OCI-LY1 (cell line): ENCODE measurements at regions not wholly inside any gene's neighbourhood (a gene's known extent, or its start where the extent isn't known, plus 50 kb on each side); places are given as distances from the start of the nearest gene placed in this dataset.

Experiments used
- H2AFZ ChIP-seq: fragments of 200-600 bp; sonication (generic), shearing (Covaris generic); 2 replicates; pipeline ENCODE4 v1.6.0; 2014; ENCODE audit warnings: antibody characterized with exemption, mild to moderate bottlenecking, low read length
- H3F3A ChIP-seq: fragments of 200-600 bp; sonication (generic), shearing (Covaris generic); 2 replicates; pipeline ENCODE4 v1.6.0; 2014; ENCODE audit warnings: mild to moderate bottlenecking, antibody characterized with exemption, low read length, moderate library complexity; ENCODE audit not compliant: insufficient read depth
- H3K27ac ChIP-seq: fragments of 200-600 bp; sonication (generic); 2 replicates; pipeline ENCODE4 v1.5.1; 2014; ENCODE audit warnings: low read length, mixed run types, mild to moderate bottlenecking, low read depth; ENCODE audit not compliant: poor library complexity, severe bottlenecking
- H3K27me3 ChIP-seq: fragments of 200-600 bp; sonication (generic); 2 replicates; pipeline ENCODE4 v1.6.0; 2014; ENCODE audit warnings: antibody characterized with exemption, mild to moderate bottlenecking, low read length, moderate library complexity; ENCODE audit not compliant: insufficient read depth
- H3K36me3 ChIP-seq: fragments of 200-600 bp; sonication (generic); 2 replicates; pipeline ENCODE4 v1.6.1; 2014; ENCODE audit warnings: mild to moderate bottlenecking, antibody characterized with exemption, low read length, moderate library complexity, mixed read lengths; ENCODE audit not compliant: insufficient read depth
- H3K4me1 ChIP-seq: fragments of 200-600 bp; sonication (generic); 2 replicates; pipeline ENCODE4 v1.5.1; 2014; ENCODE audit warnings: mild to moderate bottlenecking, low read length, moderate library complexity; ENCODE audit not compliant: insufficient read depth, severe bottlenecking
- H3K4me2 ChIP-seq: fragments of 200-600 bp; sonication (generic), shearing (Covaris generic); 2 replicates; pipeline ENCODE4 v1.6.1; 2014; ENCODE audit warnings: low read length
- H3K4me3 ChIP-seq: fragments of 200-600 bp; sonication (generic); 2 replicates; pipeline ENCODE4 v1.5.1; 2014; ENCODE audit warnings: low read length, low read depth, mild to moderate bottlenecking, mixed read lengths; ENCODE audit not compliant: poor library complexity, severe bottlenecking
- H3K79me2 ChIP-seq: fragments of 200-600 bp; shearing (Covaris generic); 2 replicates; pipeline ENCODE4 v1.6.1; 2016; ENCODE audit warnings: mixed run types, low read length, mixed read lengths; ENCODE audit not compliant: insufficient read depth
- H3K9ac ChIP-seq: fragments of 200-600 bp; sonication (generic), shearing (Covaris generic); 2 replicates; pipeline ENCODE4 v1.6.1; 2014; ENCODE audit warnings: mild to moderate bottlenecking, low read length, mixed read lengths
- H3K9me2 ChIP-seq: fragments of 200-600 bp; sonication (generic), shearing (Covaris generic); 2 replicates; pipeline ENCODE4 v1.6.1; 2014; ENCODE audit warnings: low read depth, mild to moderate bottlenecking, low read length, mixed read lengths
- H3K9me3 ChIP-seq: fragments of 200-600 bp; shearing (Covaris generic); 2 replicates; pipeline ENCODE4 v1.6.1; 2014; ENCODE audit warnings: low read length, mixed read lengths
- H4K20me1 ChIP-seq: fragments of 200-600 bp; sonication (generic), shearing (Covaris generic); 2 replicates; pipeline ENCODE4 v1.6.0; 2016; ENCODE audit warnings: mild to moderate bottlenecking, low read length; ENCODE audit not compliant: insufficient read depth
- EZH2 ChIP-seq: fragments of 200-600 bp; sonication (generic), shearing (Covaris generic); IDR thresholded peaks from 2 replicates; pipeline ENCODE4 v1.8.0; 2017; ENCODE audit warnings: borderline replicate concordance, mixed run types, mild to moderate bottlenecking, antibody characterized with exemption, low read length, moderate library complexity, mixed read lengths
- TF ChIP-seq, protein P1 (sequence below): fragments of 200-600 bp; sonication (generic), shearing (Covaris generic); IDR thresholded peaks from 2 replicates; pipeline ENCODE4 v1.5.1; 2017; ENCODE audit warnings: mild to moderate bottlenecking, antibody characterized with exemption, low read length, moderate library complexity, mixed read lengths

DNA sequence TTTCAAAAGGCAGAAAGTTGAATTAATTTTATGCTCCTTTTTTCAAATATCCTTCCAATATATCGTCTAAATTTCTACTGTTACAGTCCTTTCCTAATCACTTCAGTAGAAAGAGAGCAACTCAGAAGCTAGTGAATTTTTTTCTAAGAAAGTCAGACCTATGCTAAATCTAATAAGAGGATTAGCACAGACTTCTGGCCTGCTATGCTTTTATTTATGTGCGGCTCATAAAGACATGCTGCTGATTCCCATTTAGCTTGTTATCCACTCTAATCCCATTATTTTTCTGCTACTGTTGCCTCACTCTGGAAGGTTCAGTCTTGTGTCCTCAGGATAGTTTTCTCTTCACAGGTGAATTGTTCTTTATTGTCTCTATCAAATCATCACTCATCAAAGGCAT lies 473.5 kb upstream of the FAM241A start:
- Histone ChIP-seq H3K9ac (no peak overlapping the region), H3K36me3 (no peaks in the 10 kb centered on the region), H3K4me3 (no peak overlapping the region), H3K4me1 (no peaks in the 10 kb centered on the region), H3F3A (no peaks in the 10 kb centered on the region), H3K9me2 (no peaks in the 10 kb centered on the region), H3K9me3 (no peaks in the 10 kb centered on the region), H3K79me2 (no peaks in the 10 kb centered on the region), H2AFZ (no peak overlapping the region), H3K27ac (no peak overlapping the region), H3K4me2 (no peak overlapping the region), H3K27me3 (no peaks in the 10 kb centered on the region), H4K20me1 (no peaks in the 10 kb centered on the region)
- TF ChIP-seq EZH2: no peak
- TF ChIP-seq, protein P1, sequence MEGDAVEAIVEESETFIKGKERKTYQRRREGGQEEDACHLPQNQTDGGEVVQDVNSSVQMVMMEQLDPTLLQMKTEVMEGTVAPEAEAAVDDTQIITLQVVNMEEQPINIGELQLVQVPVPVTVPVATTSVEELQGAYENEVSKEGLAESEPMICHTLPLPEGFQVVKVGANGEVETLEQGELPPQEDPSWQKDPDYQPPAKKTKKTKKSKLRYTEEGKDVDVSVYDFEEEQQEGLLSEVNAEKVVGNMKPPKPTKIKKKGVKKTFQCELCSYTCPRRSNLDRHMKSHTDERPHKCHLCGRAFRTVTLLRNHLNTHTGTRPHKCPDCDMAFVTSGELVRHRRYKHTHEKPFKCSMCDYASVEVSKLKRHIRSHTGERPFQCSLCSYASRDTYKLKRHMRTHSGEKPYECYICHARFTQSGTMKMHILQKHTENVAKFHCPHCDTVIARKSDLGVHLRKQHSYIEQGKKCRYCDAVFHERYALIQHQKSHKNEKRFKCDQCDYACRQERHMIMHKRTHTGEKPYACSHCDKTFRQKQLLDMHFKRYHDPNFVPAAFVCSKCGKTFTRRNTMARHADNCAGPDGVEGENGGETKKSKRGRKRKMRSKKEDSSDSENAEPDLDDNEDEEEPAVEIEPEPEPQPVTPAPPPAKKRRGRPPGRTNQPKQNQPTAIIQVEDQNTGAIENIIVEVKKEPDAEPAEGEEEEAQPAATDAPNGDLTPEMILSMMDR: no peak

DNA sequence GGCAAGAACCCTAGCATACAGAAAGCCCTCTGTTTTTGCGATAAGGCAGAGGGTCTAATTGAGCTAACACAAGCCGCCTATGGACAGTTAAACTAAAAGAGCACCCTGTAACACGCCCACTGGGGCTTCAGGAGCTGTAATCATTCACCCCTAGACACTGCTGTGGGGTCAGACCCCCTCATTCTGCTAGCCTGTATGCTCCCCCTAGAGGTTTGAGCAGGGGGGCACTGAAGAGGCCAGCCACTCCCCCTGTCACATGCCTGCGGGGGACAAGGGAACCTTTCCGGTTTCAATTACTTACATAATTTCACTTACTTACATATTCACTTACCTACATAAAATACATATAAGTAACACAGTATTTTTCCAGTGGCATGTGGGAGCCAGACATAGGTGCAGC lies 469.5 kb upstream of the FAM241A start:
- Histone ChIP-seq H3F3A (no peaks in the 10 kb centered on the region), H3K4me2 (no peak overlapping the region), H3K4me3 (no peak overlapping the region), H3K9me3 (no peaks in the 10 kb centered on the region), H2AFZ (no peak overlapping the region), H3K4me1 (no peaks in the 10 kb centered on the region), H3K9me2 (no peaks in the 10 kb centered on the region), H3K9ac (no peak overlapping the region), H3K36me3 (no peaks in the 10 kb centered on the region), H3K27ac (no peak overlapping the region), H3K27me3 (no peaks in the 10 kb centered on the region), H3K79me2 (no peaks in the 10 kb centered on the region), H4K20me1 (no peaks in the 10 kb centered on the region)
- TF ChIP-seq, protein P1: no peak
- no peak for TF ChIP-seq EZH2

DNA sequence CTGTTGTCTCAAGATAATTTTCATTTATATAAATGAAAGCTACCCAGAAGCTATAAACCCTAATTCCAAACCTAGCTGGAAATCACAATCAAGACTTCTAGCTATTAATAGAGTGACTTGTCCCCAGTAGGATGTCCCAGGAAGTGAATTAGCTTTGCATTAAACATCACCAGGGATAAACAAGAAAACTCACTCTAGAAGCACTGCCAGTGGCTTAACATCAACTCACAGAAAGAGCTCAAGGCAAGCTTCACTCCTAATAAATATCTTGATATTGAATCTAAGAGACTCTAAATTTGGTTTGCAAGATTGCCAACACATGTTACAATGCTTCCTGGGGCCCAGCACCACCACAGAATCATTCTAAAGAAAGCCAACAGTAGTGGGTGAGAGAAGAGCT lies 468.7 kb upstream of the FAM241A start:
- Histone ChIP-seq H3K4me3 (no peak overlapping the region), H3K4me2 (no peak overlapping the region), H3K9ac (no peak overlapping the region), H3F3A (no peaks in the 10 kb centered on the region), H3K36me3 (no peaks in the 10 kb centered on the region), H3K79me2 (no peaks in the 10 kb centered on the region), H3K27me3 (no peaks in the 10 kb centered on the region), H3K9me2 (no peaks in the 10 kb centered on the region), H2AFZ (no peak overlapping the region), H3K27ac (no peak overlapping the region), H3K4me1 (no peaks in the 10 kb centered on the region), H4K20me1 (no peaks in the 10 kb centered on the region), H3K9me3 (no peaks in the 10 kb centered on the region)
- TF ChIP-seq EZH2: no peak

DNA sequence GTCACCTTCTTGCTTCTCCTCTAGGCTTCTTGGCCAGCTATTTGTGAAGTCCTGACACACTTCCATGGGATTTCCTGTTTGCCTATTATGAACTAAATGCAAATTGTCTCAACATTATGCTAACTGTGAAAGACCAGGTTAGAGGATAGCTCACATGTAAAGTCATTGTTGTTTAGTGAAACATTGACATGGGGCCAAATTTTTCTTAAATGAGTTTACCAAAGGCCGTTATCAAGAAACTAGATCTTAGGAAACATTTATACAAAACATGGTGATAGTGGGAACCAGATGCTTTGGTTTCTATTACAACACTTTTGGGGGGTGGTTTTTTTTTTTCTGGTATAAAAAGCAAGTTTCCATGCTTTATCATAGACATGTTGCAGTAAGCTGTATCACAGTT lies 466.8 kb upstream of the FAM241A start:
- Histone ChIP-seq H3F3A (no peaks in the 10 kb centered on the region), H3K79me2 (no peaks in the 10 kb centered on the region), H3K27ac (no peak overlapping the region), H2AFZ (no peak overlapping the region), H3K4me2 (no peak overlapping the region), H4K20me1 (no peaks in the 10 kb centered on the region), H3K4me3 (no peak overlapping the region), H3K27me3 (no peaks in the 10 kb centered on the region), H3K9ac (no peak overlapping the region), H3K4me1 (no peaks in the 10 kb centered on the region), H3K9me3 (no peaks in the 10 kb centered on the region), H3K9me2 (no peaks in the 10 kb centered on the region), H3K36me3 (no peaks in the 10 kb centered on the region)
- TF ChIP-seq, protein P1: no peak
- TF ChIP-seq EZH2: no peak
